Gastroesophageal sphincter (tissue), 3 donors: ENCODE measurements at regions not wholly inside any gene's neighbourhood (a gene's known extent, or its start where the extent isn't known, plus 50 kb on each side); places are given as distances from the start of the nearest gene placed in this dataset.

Source experiments
- EP300 ChIP-seq: sonication (generic); formaldehyde crosslinking; IDR thresholded peaks from one replicate; pipeline ENCODE4 v1.6.1; 2017; ENCODE audit warnings: antibody characterized with exemption, mild to moderate bottlenecking
- POLR2A ChIP-seq, 2 donors: fragments of 450-650 bp; IDR thresholded peaks; one replicate each; pipeline ENCODE4 v1.6.1; 2017; ENCODE audit warnings: antibody characterized with exemption in 2 of 2, mild to moderate bottlenecking in 2 of 2, moderate library complexity in 1 of 2
- POLR2AphosphoS5 ChIP-seq: sonication (generic); formaldehyde crosslinking; IDR thresholded peaks from one replicate; pipeline ENCODE4 v1.6.1; 2017; ENCODE audit warnings: antibody characterized with exemption
- TF ChIP-seq, protein P1 (sequence below), 4 experiments: fragments of 200-600 bp in 2 of 4; fragments of 450-650 bp in 2 of 4; sonication (generic) in 1 of 4; IDR thresholded peaks; one replicate each; pipeline ENCODE4 v1.5.1; 2017 to 2019; ENCODE audit warnings: antibody characterized with exemption in 4 of 4, mild to moderate bottlenecking in 2 of 4, moderate library complexity in 2 of 4

DNA sequence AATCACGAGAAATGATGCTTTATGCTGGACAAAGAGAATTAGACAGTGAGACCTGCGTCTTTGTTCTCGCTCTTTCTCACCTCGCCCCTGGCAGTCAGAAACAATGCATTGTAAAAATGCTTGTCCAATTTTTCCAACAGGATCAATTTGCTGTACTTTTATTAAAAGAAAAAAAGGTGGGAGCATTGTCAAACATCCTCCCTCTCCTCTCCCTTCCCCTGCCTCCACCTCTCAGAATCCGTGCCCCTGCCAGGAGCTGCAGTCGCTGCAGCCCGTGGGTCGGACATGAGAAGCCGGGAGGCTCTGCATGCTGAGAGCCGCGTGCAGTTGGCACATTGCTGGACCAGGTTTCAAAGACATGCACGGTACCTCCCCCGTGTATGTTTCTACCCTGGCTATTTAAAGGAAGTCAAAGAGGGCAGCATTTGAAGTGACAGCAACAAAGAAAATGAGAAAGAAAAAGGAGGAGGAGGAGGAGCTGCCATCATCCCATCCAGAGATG lies 161.0 kb upstream of the KAZN start:
- TF ChIP-seq, protein P1, sequence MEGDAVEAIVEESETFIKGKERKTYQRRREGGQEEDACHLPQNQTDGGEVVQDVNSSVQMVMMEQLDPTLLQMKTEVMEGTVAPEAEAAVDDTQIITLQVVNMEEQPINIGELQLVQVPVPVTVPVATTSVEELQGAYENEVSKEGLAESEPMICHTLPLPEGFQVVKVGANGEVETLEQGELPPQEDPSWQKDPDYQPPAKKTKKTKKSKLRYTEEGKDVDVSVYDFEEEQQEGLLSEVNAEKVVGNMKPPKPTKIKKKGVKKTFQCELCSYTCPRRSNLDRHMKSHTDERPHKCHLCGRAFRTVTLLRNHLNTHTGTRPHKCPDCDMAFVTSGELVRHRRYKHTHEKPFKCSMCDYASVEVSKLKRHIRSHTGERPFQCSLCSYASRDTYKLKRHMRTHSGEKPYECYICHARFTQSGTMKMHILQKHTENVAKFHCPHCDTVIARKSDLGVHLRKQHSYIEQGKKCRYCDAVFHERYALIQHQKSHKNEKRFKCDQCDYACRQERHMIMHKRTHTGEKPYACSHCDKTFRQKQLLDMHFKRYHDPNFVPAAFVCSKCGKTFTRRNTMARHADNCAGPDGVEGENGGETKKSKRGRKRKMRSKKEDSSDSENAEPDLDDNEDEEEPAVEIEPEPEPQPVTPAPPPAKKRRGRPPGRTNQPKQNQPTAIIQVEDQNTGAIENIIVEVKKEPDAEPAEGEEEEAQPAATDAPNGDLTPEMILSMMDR (IDR thresholded peaks at IDR 0.05), result no peak
- TF ChIP-seq POLR2A (IDR thresholded peaks at IDR 0.05) (no peak), EP300 (no peak), POLR2AphosphoS5 (no peak)
